WTC11 (cell line): ENCODE measurements at regions not wholly inside any gene's neighbourhood (a gene's known extent, or its start where the extent isn't known, plus 50 kb on each side); places are given as distances from the start of the nearest gene placed in this dataset.

Experiments used
- ATAC-seq: fragments of 200-7000 bp; cut with Tn5 transposase; 2 replicates; pipeline ENCODE4 v1.10.0; 2021; ENCODE audit warnings: mild to moderate bottlenecking, moderate library complexity
- CTCF ChIA-PET: fragments of 300-600 bp; sonication (Branson Sonifier 250); formaldehyde crosslinking; loops from one replicate; lab custom pipeline; 2021; ENCODE audit warnings: antibody characterized with exemption; lab: Charles Lee
- POLR2A ChIA-PET: fragments of 350-600 bp; sonication (Branson Sonifier 250); formaldehyde crosslinking; loops from one replicate; lab custom pipeline; 2021; ENCODE audit warnings: antibody characterized with exemption; lab: Charles Lee
- DNase-seq: peaks from one replicate; pipeline ENCODE4 v3.0.0; 2021; ENCODE audit warnings: low spot score
- H3K27ac Mint-ChIP-seq: 2 replicates; pipeline ENCODE4 v1.8.0; 2021; ENCODE audit warnings: mixed read lengths
- H3K27me3 Mint-ChIP-seq: 2 replicates; pipeline ENCODE4 v1.8.0; 2021; ENCODE audit warnings: low read depth, mild to moderate bottlenecking, moderate library complexity, mixed read lengths
- H3K36me3 Mint-ChIP-seq: 2 replicates; pipeline ENCODE4 v1.8.0; 2021; ENCODE audit warnings: mixed read lengths
- H3K4me1 Mint-ChIP-seq: 2 replicates; pipeline ENCODE4 v1.8.0; 2022; ENCODE audit warnings: mixed read lengths
- H3K4me3 Mint-ChIP-seq: 2 replicates; pipeline ENCODE4 v1.8.0; 2021; ENCODE audit warnings: mild to moderate bottlenecking, moderate library complexity, mixed read lengths
- H3K9me3 Mint-ChIP-seq: 2 replicates; pipeline ENCODE4 v1.8.0; 2021; ENCODE audit warnings: mixed read lengths
- CBFB ChIP-seq: sonication (generic); formaldehyde crosslinking; IDR thresholded peaks from 2 replicates; pipeline ENCODE4 v1.8.1; 2022; ENCODE audit warnings: mild to moderate bottlenecking, low read depth, missing genetic modification reagents
- FOXK1 ChIP-seq: sonication (generic); formaldehyde crosslinking; IDR thresholded peaks from 2 replicates; pipeline ENCODE4 v1.8.0; 2022; ENCODE audit warnings: mild to moderate bottlenecking, moderate library complexity, missing genetic modification reagents
- NFYB ChIP-seq: sonication (generic); formaldehyde crosslinking; conservative IDR thresholded peaks from 2 replicates; pipeline ENCODE4 v1.8.0; 2022; ENCODE audit warnings: low read depth, missing genetic modification reagents
- NR2C2 ChIP-seq: sonication (generic); formaldehyde crosslinking; IDR thresholded peaks from 2 replicates; pipeline ENCODE4 v1.8.0; 2022; ENCODE audit warnings: mild to moderate bottlenecking, missing genetic modification reagents
- OVOL2 ChIP-seq: fragments of 250-450 bp; sonication (Bioruptor Pico); IDR thresholded peaks from 2 replicates; pipeline ENCODE4 v1.9.0; 2021; ENCODE audit warnings: mild to moderate bottlenecking, borderline replicate concordance
- ZBTB21 ChIP-seq: sonication (generic); formaldehyde crosslinking; IDR thresholded peaks from 2 replicates; pipeline ENCODE4 v1.8.1; 2023; ENCODE audit warnings: mild to moderate bottlenecking, missing genetic modification reagents, borderline replicate concordance
- ZNF138 ChIP-seq: sonication (generic); formaldehyde crosslinking; conservative IDR thresholded peaks from 2 replicates; pipeline ENCODE4 v1.8.1; 2022; ENCODE audit warnings: mild to moderate bottlenecking, moderate library complexity, missing genetic modification reagents
- TF ChIP-seq, protein P1 (sequence below): fragments of 250-450 bp; sonication (Bioruptor Pico); IDR thresholded peaks from 2 replicates; pipeline ENCODE4 v1.9.0; 2021; ENCODE audit warnings: moderate library complexity, mild to moderate bottlenecking, inconsistent platforms, borderline replicate concordance
- TF ChIP-seq, protein P2 (sequence below): sonication (generic); formaldehyde crosslinking; IDR thresholded peaks from 2 replicates; pipeline ENCODE4 v1.8.0; 2023; ENCODE audit warnings: mild to moderate bottlenecking, missing genetic modification reagents
- TF ChIP-seq, protein P3 (sequence below): fragments of 250-450 bp; sonication (Bioruptor Pico); IDR thresholded peaks from 2 replicates; pipeline ENCODE4 v1.8.0; 2021; ENCODE audit warnings: mild to moderate bottlenecking
- TF ChIP-seq, protein P4 (sequence below): sonication (generic); formaldehyde crosslinking; IDR thresholded peaks from 2 replicates; pipeline ENCODE4 v1.8.1; 2023; ENCODE audit warnings: mild to moderate bottlenecking, moderate library complexity, missing genetic modification reagents
- TF ChIP-seq, protein P5 (sequence below): sonication (generic); formaldehyde crosslinking; IDR thresholded peaks from 2 replicates; pipeline ENCODE4 v1.8.0; 2022; ENCODE audit warnings: mild to moderate bottlenecking, missing genetic modification reagents
- TF ChIP-seq, protein P6 (sequence below): sonication (generic); formaldehyde crosslinking; IDR thresholded peaks from 2 replicates; pipeline ENCODE4 v1.8.0; 2023; ENCODE audit warnings: missing genetic modification reagents
- TF ChIP-seq, protein P7 (sequence below): sonication (generic); formaldehyde crosslinking; conservative IDR thresholded peaks from 2 replicates; pipeline ENCODE4 v1.8.1; 2022; ENCODE audit warnings: mild to moderate bottlenecking, missing genetic modification reagents
- TF ChIP-seq, protein P8 (sequence below): sonication (generic); formaldehyde crosslinking; IDR thresholded peaks from 2 replicates; pipeline ENCODE4 v1.8.0; 2023; ENCODE audit warnings: missing genetic modification reagents, mild to moderate bottlenecking, borderline replicate concordance
- TF ChIP-seq, protein P9 (sequence below): fragments of 250-450 bp; sonication (Bioruptor Pico); IDR thresholded peaks from 2 replicates; pipeline ENCODE4 v1.9.0; 2021; ENCODE audit warnings: mild to moderate bottlenecking

DNA sequence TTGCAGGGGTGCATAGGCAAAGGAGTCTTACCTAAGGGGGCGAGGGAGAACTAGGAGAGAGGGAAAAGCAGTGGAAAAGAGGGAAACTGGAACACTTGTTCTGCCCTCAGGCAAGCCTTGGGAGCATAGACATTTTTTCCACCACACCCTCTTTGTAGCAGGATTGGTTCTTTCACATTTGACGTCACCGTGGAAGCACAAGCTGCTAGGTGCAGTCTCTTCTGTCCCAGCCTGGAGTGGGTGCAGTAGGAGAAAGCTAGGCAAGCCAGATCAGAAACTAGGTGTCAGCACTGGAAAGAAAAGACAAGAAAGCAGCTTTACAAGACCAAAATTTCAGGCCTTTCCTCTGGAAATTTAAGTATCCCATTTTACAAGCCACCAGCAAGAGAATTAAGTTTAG, 440.4 kb downstream of the EFNA5 start:
- Mint-ChIP-seq H3K27ac (no peak overlapping the region), H3K9me3 (peaks cover 6% of the 10 kb centered on the region; the same call in 1 of the 2 replicates), H3K4me3 (no peak overlapping the region), H3K36me3 (no peaks in the 10 kb centered on the region), H3K4me1 (peaks cover 24% of the 10 kb centered on the region), H3K27me3 (no peaks in the 10 kb centered on the region)
- DNase-seq (no peak), ATAC-seq (no peak)
- ChIA-PET CTCF (no interaction called here), POLR2A (no interaction called here)
- TF ChIP-seq NFYB (CRISPR knock-in tag) (no peak), ZNF138 (no peak), CBFB (CRISPR knock-in tag) (no peak), ZBTB21 (CRISPR knock-in tag) (no peak), NR2C2 (CRISPR knock-in tag) (no peak)
- TF ChIP-seq, protein P1, sequence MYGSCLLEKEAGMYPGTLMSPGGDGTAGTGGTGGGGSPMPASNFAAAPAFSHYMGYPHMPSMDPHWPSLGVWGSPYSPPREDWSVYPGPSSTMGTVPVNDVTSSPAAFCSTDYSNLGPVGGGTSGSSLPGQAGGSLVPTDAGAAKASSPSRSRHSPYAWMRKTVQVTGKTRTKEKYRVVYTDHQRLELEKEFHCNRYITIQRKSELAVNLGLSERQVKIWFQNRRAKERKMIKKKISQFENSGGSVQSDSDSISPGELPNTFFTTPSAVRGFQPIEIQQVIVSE (CRISPR knock-in tag): no peak
- TF ChIP-seq, protein P2, sequence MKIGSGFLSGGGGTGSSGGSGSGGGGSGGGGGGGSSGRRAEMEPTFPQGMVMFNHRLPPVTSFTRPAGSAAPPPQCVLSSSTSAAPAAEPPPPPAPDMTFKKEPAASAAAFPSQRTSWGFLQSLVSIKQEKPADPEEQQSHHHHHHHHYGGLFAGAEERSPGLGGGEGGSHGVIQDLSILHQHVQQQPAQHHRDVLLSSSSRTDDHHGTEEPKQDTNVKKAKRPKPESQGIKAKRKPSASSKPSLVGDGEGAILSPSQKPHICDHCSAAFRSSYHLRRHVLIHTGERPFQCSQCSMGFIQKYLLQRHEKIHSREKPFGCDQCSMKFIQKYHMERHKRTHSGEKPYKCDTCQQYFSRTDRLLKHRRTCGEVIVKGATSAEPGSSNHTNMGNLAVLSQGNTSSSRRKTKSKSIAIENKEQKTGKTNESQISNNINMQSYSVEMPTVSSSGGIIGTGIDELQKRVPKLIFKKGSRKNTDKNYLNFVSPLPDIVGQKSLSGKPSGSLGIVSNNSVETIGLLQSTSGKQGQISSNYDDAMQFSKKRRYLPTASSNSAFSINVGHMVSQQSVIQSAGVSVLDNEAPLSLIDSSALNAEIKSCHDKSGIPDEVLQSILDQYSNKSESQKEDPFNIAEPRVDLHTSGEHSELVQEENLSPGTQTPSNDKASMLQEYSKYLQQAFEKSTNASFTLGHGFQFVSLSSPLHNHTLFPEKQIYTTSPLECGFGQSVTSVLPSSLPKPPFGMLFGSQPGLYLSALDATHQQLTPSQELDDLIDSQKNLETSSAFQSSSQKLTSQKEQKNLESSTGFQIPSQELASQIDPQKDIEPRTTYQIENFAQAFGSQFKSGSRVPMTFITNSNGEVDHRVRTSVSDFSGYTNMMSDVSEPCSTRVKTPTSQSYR (CRISPR knock-in tag): no peak
- TF ChIP-seq, protein P3, sequence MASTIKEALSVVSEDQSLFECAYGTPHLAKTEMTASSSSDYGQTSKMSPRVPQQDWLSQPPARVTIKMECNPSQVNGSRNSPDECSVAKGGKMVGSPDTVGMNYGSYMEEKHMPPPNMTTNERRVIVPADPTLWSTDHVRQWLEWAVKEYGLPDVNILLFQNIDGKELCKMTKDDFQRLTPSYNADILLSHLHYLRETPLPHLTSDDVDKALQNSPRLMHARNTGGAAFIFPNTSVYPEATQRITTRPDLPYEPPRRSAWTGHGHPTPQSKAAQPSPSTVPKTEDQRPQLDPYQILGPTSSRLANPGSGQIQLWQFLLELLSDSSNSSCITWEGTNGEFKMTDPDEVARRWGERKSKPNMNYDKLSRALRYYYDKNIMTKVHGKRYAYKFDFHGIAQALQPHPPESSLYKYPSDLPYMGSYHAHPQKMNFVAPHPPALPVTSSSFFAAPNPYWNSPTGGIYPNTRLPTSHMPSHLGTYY (CRISPR knock-in tag): no peak
- TF ChIP-seq, protein P4, sequence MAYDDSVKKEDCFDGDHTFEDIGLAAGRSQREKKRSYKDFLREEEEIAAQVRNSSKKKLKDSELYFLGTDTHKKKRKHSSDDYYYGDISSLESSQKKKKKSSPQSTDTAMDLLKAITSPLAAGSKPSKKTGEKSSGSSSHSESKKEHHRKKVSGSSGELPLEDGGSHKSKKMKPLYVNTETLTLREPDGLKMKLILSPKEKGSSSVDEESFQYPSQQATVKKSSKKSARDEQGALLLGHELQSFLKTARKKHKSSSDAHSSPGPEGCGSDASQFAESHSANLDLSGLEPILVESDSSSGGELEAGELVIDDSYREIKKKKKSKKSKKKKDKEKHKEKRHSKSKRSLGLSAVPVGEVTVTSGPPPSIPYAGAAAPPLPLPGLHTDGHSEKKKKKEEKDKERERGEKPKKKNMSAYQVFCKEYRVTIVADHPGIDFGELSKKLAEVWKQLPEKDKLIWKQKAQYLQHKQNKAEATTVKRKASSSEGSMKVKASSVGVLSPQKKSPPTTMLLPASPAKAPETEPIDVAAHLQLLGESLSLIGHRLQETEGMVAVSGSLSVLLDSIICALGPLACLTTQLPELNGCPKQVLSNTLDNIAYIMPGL (CRISPR knock-in tag): no peak
- TF ChIP-seq, protein P5, sequence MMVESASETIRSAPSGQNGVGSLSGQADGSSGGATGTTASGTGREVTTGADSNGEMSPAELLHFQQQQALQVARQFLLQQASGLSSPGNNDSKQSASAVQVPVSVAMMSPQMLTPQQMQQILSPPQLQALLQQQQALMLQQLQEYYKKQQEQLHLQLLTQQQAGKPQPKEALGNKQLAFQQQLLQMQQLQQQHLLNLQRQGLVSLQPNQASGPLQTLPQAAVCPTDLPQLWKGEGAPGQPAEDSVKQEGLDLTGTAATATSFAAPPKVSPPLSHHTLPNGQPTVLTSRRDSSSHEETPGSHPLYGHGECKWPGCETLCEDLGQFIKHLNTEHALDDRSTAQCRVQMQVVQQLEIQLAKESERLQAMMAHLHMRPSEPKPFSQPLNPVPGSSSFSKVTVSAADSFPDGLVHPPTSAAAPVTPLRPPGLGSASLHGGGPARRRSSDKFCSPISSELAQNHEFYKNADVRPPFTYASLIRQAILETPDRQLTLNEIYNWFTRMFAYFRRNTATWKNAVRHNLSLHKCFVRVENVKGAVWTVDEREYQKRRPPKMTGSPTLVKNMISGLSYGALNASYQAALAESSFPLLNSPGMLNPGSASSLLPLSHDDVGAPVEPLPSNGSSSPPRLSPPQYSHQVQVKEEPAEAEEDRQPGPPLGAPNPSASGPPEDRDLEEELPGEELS (CRISPR knock-in tag): no peak
- TF ChIP-seq, protein P6, sequence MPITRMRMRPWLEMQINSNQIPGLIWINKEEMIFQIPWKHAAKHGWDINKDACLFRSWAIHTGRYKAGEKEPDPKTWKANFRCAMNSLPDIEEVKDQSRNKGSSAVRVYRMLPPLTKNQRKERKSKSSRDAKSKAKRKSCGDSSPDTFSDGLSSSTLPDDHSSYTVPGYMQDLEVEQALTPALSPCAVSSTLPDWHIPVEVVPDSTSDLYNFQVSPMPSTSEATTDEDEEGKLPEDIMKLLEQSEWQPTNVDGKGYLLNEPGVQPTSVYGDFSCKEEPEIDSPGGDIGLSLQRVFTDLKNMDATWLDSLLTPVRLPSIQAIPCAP (CRISPR knock-in tag): no peak

DNA sequence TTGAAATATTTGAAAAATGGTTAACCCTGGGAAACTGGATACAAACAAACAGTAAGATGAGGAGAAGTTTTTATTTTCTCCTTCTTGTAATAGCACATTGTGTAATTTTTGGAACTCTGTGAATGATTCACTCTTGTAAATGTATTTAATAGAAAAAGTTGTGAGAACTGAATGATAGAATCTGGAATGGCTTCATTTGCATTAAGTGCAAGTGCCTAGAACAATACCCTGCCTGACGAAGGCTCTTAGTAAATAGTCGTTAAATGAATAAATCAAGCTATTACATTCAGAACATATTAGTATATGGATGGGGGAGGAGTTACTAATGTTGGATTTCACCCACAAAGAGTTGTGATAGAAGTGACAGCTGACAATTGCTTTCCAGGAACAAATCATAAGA, 442.5 kb downstream of the EFNA5 start:
- TF ChIP-seq, protein P7, sequence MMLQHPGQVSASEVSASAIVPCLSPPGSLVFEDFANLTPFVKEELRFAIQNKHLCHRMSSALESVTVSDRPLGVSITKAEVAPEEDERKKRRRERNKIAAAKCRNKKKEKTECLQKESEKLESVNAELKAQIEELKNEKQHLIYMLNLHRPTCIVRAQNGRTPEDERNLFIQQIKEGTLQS (CRISPR knock-in tag): no peak
- TF ChIP-seq, protein P8, sequence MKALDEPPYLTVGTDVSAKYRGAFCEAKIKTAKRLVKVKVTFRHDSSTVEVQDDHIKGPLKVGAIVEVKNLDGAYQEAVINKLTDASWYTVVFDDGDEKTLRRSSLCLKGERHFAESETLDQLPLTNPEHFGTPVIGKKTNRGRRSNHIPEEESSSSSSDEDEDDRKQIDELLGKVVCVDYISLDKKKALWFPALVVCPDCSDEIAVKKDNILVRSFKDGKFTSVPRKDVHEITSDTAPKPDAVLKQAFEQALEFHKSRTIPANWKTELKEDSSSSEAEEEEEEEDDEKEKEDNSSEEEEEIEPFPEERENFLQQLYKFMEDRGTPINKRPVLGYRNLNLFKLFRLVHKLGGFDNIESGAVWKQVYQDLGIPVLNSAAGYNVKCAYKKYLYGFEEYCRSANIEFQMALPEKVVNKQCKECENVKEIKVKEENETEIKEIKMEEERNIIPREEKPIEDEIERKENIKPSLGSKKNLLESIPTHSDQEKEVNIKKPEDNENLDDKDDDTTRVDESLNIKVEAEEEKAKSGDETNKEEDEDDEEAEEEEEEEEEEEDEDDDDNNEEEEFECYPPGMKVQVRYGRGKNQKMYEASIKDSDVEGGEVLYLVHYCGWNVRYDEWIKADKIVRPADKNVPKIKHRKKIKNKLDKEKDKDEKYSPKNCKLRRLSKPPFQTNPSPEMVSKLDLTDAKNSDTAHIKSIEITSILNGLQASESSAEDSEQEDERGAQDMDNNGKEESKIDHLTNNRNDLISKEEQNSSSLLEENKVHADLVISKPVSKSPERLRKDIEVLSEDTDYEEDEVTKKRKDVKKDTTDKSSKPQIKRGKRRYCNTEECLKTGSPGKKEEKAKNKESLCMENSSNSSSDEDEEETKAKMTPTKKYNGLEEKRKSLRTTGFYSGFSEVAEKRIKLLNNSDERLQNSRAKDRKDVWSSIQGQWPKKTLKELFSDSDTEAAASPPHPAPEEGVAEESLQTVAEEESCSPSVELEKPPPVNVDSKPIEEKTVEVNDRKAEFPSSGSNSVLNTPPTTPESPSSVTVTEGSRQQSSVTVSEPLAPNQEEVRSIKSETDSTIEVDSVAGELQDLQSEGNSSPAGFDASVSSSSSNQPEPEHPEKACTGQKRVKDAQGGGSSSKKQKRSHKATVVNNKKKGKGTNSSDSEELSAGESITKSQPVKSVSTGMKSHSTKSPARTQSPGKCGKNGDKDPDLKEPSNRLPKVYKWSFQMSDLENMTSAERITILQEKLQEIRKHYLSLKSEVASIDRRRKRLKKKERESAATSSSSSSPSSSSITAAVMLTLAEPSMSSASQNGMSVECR (CRISPR knock-in tag): no peak
- TF ChIP-seq FOXK1 (CRISPR knock-in tag) (no peak), OVOL2 (CRISPR knock-in tag) (no peak), ZBTB21 (CRISPR knock-in tag) (no peak)
- TF ChIP-seq, protein P9, sequence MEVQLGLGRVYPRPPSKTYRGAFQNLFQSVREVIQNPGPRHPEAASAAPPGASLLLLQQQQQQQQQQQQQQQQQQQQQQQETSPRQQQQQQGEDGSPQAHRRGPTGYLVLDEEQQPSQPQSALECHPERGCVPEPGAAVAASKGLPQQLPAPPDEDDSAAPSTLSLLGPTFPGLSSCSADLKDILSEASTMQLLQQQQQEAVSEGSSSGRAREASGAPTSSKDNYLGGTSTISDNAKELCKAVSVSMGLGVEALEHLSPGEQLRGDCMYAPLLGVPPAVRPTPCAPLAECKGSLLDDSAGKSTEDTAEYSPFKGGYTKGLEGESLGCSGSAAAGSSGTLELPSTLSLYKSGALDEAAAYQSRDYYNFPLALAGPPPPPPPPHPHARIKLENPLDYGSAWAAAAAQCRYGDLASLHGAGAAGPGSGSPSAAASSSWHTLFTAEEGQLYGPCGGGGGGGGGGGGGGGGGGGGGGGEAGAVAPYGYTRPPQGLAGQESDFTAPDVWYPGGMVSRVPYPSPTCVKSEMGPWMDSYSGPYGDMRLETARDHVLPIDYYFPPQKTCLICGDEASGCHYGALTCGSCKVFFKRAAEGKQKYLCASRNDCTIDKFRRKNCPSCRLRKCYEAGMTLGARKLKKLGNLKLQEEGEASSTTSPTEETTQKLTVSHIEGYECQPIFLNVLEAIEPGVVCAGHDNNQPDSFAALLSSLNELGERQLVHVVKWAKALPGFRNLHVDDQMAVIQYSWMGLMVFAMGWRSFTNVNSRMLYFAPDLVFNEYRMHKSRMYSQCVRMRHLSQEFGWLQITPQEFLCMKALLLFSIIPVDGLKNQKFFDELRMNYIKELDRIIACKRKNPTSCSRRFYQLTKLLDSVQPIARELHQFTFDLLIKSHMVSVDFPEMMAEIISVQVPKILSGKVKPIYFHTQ: no peak
- ChIA-PET POLR2A (no interaction called here), CTCF (no interaction called here)
- H3K27me3 Mint-ChIP-seq: no peaks in the 10 kb centered on the region
- no peak overlapping the region for H3K27ac Mint-ChIP-seq
- DNase-seq (no peak), ATAC-seq (no peak)
- H3K36me3 Mint-ChIP-seq: no peaks in the 10 kb centered on the region
- no peak overlapping the region for H3K4me3 Mint-ChIP-seq
- peaks cover 19% of the 10 kb centered on the region for H3K4me1 Mint-ChIP-seq
- H3K9me3 Mint-ChIP-seq: peaks cover 9% of the 10 kb centered on the region; the same call in 1 of the 2 replicates
